ENCODE measurements at regions not wholly inside any gene's neighbourhood (a gene's known extent, or its start where the extent isn't known, plus 50 kb on each side); places are given as distances from the start of the nearest gene placed in this dataset.
"Not testable (repeated sequence)": the region's sequence is repeated elsewhere in the genome, so short reads cannot be mapped to it uniquely, and the experiment has no call there.

- H3K4me2 ChIP-seq (replicated peaks; ENCODE audit: extremely low read depth, low read length, poor library complexity, severe bottlenecking): no peak overlapping the region
- H4K20me1 ChIP-seq (ENCODE audit: insufficient read depth, low read length): no peaks in the 10 kb centered on the region
- no peaks in the 10 kb centered on the region for H3K9me3 ChIP-seq (replicated peaks in 1 of 2; ENCODE audit: control insufficient read depth in 1 of 2, insufficient read depth in 1 of 2, low read length in 2 of 2)
- Mint-ChIP-seq H3K9me3 (peaks cover 0 to 2% (median 0%) of the 10 kb centered on the region in 7 donors), H3K4me1 (peaks cover 3% of the 10 kb centered on the region), H3K27ac (no peak overlapping the region), H3K27me3 (ENCODE audit: low read depth in 3 of 3) (peaks cover 4 to 6% (median 5%) of the 10 kb centered on the region in 3 donors), H3K4me3 (no peak overlapping the region), H3K36me3 (no peaks in the 10 kb centered on the region)
- no peak for TF ChIP-seq CTCF (IDR thresholded peaks at IDR 0.05)
- no peaks in the 10 kb centered on the region for H3K4me1 ChIP-seq (ENCODE audit: control insufficient read depth in 1 of 2, insufficient read depth in 2 of 2, low read length in 2 of 2)
- H3K27me3 ChIP-seq (ENCODE audit: control insufficient read depth in 2 of 2, insufficient read depth in 2 of 2, low read length in 2 of 2): peaks cover 2% of the 10 kb centered on the region in 2 donors
- no peaks in the 10 kb centered on the region for H3K36me3 ChIP-seq (replicated peaks in 1 of 2; ENCODE audit: control insufficient read depth in 1 of 2, insufficient read depth in 2 of 2, low read length in 2 of 2)
- no peak overlapping the region for H3K9ac ChIP-seq (ENCODE audit: insufficient read depth, low read length, poor library complexity, severe bottlenecking)
- WGBS (ENCODE audit: insufficient coverage): no CpG with 5 or more reads among the region's 2 CpGs
- no peak overlapping the region for H2AFZ ChIP-seq (ENCODE audit: insufficient read depth, low read depth, low read length, poor library complexity, severe bottlenecking)
- intact Hi-C loops (cut with micrococcal nuclease): no loop called here
- H3K27ac ChIP-seq (ENCODE audit: low read depth in 1 of 2, low read length in 2 of 2): no peak overlapping the region
- no peak for DNase-seq
- no peak overlapping the region for H3K4me3 ChIP-seq (replicated peaks in 1 of 3; ENCODE audit: low read depth in 2 of 3, low read length in 3 of 3)
- no peaks in the 10 kb centered on the region for H3K79me2 ChIP-seq (ENCODE audit: insufficient read depth, low read length)
Observed at GRCh38 chr3:144816323-144816722, 844.7 kb downstream of the DIPK2A start.

GRCh38 chr3:144818973-144819372, 847.4 kb downstream of the DIPK2A start:
- Mint-ChIP-seq H3K27me3 (ENCODE audit: low read depth in 3 of 3) (peaks cover 4 to 6% (median 5%) of the 10 kb centered on the region in 3 donors), H3K9me3 (peaks cover 0 to 2% (median 0%) of the 10 kb centered on the region in 7 donors), H3K36me3 (no peaks in the 10 kb centered on the region), H3K27ac (no peak overlapping the region), H3K4me3 (no peak overlapping the region), H3K4me1 (peaks cover 4% of the 10 kb centered on the region)
- H3K9me3 ChIP-seq (replicated peaks in 1 of 2; ENCODE audit: control insufficient read depth in 1 of 2, insufficient read depth in 1 of 2, low read length in 2 of 2): no peaks in the 10 kb centered on the region
- H3K4me1 ChIP-seq (ENCODE audit: control insufficient read depth in 1 of 2, insufficient read depth in 2 of 2, low read length in 2 of 2): no peaks in the 10 kb centered on the region
- no peak overlapping the region for H3K27ac ChIP-seq (ENCODE audit: low read depth in 1 of 2, low read length in 2 of 2)
- H3K4me2 ChIP-seq (replicated peaks; ENCODE audit: extremely low read depth, low read length, poor library complexity, severe bottlenecking): no peak overlapping the region
- H3K4me3 ChIP-seq (replicated peaks in 1 of 3; ENCODE audit: low read depth in 2 of 3, low read length in 3 of 3): no peak overlapping the region
- no peaks in the 10 kb centered on the region for H4K20me1 ChIP-seq (ENCODE audit: insufficient read depth, low read length)
- H3K36me3 ChIP-seq (replicated peaks in 1 of 2; ENCODE audit: control insufficient read depth in 1 of 2, insufficient read depth in 2 of 2, low read length in 2 of 2): no peaks in the 10 kb centered on the region
- peaks cover 2% of the 10 kb centered on the region in 2 donors for H3K27me3 ChIP-seq (ENCODE audit: control insufficient read depth in 2 of 2, insufficient read depth in 2 of 2, low read length in 2 of 2)
- no peak overlapping the region for H3K9ac ChIP-seq (ENCODE audit: insufficient read depth, low read length, poor library complexity, severe bottlenecking)
- TF ChIP-seq CTCF (IDR thresholded peaks at IDR 0.05): no peak
- DNase-seq: no peak
- no peaks in the 10 kb centered on the region for H3K79me2 ChIP-seq (ENCODE audit: insufficient read depth, low read length)
- intact Hi-C loops (cut with micrococcal nuclease): no loop called here
- no peak overlapping the region for H2AFZ ChIP-seq (ENCODE audit: insufficient read depth, low read depth, low read length, poor library complexity, severe bottlenecking)

GRCh38 chr3:144820232-144820631, 848.6 kb downstream of the DIPK2A start:
- intact Hi-C loops (cut with micrococcal nuclease); H3K9me3 Mint-ChIP-seq; H4K20me1 ChIP-seq (ENCODE audit: insufficient read depth, low read length); H2AFZ ChIP-seq (ENCODE audit: insufficient read depth, low read depth, low read length, poor library complexity, severe bottlenecking); DNase-seq; H3K27me3 ChIP-seq (ENCODE audit: control insufficient read depth in 2 of 2, insufficient read depth in 2 of 2, low read length in 2 of 2); H3K27ac Mint-ChIP-seq; H3K36me3 ChIP-seq (replicated peaks in 1 of 2; ENCODE audit: control insufficient read depth in 1 of 2, insufficient read depth in 2 of 2, low read length in 2 of 2); H3K36me3 Mint-ChIP-seq; H3K27ac ChIP-seq (ENCODE audit: low read depth in 1 of 2, low read length in 2 of 2); H3K4me3 ChIP-seq (replicated peaks in 1 of 3; ENCODE audit: low read depth in 2 of 3, low read length in 3 of 3); H3K27me3 Mint-ChIP-seq (ENCODE audit: low read depth in 3 of 3); H3K79me2 ChIP-seq (ENCODE audit: insufficient read depth, low read length); H3K9me3 ChIP-seq (replicated peaks in 1 of 2; ENCODE audit: control insufficient read depth in 1 of 2, insufficient read depth in 1 of 2, low read length in 2 of 2); H3K4me2 ChIP-seq (replicated peaks; ENCODE audit: extremely low read depth, low read length, poor library complexity, severe bottlenecking); H3K4me3 Mint-ChIP-seq; H3K4me1 Mint-ChIP-seq; H3K9ac ChIP-seq (ENCODE audit: insufficient read depth, low read length, poor library complexity, severe bottlenecking); H3K4me1 ChIP-seq (ENCODE audit: control insufficient read depth in 1 of 2, insufficient read depth in 2 of 2, low read length in 2 of 2): not testable (repeated sequence)
- 67% methylated on average over 1 of the region's 2 CpGs for WGBS (ENCODE audit: insufficient coverage)

All from CD14-positive monocyte (primary cell).